ENCODE measurements at regions not wholly inside any gene's neighbourhood (a gene's known extent, or its start where the extent isn't known, plus 50 kb on each side); places are given as distances from the start of the nearest gene placed in this dataset.

- TF ChIP-seq, protein P1, sequence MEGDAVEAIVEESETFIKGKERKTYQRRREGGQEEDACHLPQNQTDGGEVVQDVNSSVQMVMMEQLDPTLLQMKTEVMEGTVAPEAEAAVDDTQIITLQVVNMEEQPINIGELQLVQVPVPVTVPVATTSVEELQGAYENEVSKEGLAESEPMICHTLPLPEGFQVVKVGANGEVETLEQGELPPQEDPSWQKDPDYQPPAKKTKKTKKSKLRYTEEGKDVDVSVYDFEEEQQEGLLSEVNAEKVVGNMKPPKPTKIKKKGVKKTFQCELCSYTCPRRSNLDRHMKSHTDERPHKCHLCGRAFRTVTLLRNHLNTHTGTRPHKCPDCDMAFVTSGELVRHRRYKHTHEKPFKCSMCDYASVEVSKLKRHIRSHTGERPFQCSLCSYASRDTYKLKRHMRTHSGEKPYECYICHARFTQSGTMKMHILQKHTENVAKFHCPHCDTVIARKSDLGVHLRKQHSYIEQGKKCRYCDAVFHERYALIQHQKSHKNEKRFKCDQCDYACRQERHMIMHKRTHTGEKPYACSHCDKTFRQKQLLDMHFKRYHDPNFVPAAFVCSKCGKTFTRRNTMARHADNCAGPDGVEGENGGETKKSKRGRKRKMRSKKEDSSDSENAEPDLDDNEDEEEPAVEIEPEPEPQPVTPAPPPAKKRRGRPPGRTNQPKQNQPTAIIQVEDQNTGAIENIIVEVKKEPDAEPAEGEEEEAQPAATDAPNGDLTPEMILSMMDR (IDR thresholded peaks at IDR 0.05; ENCODE audit: insufficient read depth, low read length), result no peak
- no peak for DNase-seq (ENCODE audit: low read depth)
These were observed 77.2 kb downstream of the HIF1AN start for GRCh38 chr10:100612601-100613595.

GRCh38 chr10:100613846-100614245 is 78.1 kb downstream of the HIF1AN start:
- DNase-seq (ENCODE audit: low read depth), result no peak
- no peak overlapping the region for H3K4me3 ChIP-seq (ENCODE audit: low read depth, low read length)
- TF ChIP-seq, protein P1 (IDR thresholded peaks at IDR 0.05; ENCODE audit: insufficient read depth, low read length), result no peak

More at GRCh38 chr10:100612601-100613595, 77.2 kb downstream of the HIF1AN start:
- no peak overlapping the region for H3K4me3 ChIP-seq (ENCODE audit: low read depth, low read length)

DNA sequence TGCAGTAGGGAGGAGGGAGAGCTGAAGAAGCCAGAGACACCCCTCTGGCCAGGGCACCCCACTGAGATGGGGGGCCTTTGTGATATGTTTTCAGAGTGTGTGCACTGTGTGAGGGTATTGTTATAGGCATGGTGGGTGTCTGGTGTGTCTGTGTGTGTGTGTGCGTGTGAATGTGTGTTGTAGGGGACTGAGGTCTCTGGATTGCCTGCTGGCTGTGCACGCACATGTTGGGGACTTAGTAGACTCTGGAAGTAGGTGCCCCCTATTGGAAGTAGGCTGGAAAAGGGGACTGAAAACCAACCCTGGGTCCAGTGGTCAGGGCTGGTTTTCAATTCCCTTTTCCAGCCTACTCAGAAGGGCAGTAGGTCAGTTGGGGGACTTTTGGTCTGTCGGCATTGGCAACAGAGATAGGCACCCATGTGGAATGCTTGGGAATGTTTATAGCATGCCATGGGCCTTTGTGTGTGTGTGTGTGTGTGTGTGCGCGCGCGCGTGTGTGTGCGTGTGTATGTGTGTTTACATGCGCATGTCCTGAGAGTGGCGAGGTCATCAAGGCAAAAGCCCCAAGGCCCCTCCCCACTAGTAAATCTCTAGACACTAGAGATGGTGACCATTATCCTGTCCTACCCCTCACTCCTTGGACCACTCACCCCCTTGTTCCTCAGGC is 78.8 kb downstream of the HIF1AN start:
- no peak for DNase-seq (ENCODE audit: low read depth)
- H3K4me3 ChIP-seq (ENCODE audit: low read depth, low read length), result no peak overlapping the region
- TF ChIP-seq, protein P1 (IDR thresholded peaks at IDR 0.05; ENCODE audit: insufficient read depth, low read length), result no peak

DNA sequence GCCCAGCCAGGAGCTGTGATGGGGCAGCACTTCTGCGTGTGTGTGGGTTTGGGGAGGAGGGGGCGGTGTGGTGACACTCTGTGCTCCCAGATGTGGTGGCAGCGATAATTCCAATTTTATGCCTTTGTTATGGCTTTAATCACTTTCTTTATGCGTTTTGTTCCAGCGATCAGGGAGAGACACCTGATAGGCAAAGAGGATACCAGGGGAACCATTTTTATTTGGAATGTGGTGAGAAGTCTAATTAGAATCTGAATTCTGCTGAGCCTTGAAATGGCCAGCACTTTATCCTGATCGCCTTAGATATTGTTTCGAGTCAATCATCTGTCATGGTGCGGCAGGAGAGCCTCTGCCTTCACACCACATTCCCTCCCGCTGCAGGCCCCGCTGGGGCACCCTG is 79.5 kb downstream of the HIF1AN start:
- TF ChIP-seq, protein P1 (IDR thresholded peaks at IDR 0.05; ENCODE audit: insufficient read depth, low read length), result no peak
- no peak overlapping the region for H3K4me3 ChIP-seq (ENCODE audit: low read depth, low read length)
- no peak for DNase-seq (ENCODE audit: low read depth)

DNA sequence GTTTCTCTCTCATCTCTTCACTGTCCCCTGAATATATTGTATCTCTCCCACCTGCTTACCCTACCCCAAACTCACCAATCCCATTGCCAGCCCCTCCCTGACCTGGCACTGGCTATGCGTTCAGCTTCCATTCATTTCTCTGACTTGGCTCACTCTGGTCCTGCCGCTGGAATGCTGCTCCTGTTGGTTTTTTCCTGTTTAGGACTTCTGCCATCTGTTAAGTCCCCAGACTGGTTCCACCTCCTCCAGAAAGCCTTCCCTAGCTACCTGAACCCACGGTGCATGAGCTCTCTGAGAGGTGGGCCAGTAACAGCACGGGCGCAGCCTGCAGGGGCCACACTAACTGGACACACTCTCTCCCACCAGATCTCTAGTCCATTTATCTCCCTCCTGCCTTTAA is 80.2 kb downstream of the HIF1AN start:
- no peak overlapping the region for H3K4me3 ChIP-seq (ENCODE audit: low read depth, low read length)
- DNase-seq (ENCODE audit: low read depth), result no peak
- TF ChIP-seq, protein P1 (IDR thresholded peaks at IDR 0.05; ENCODE audit: insufficient read depth, low read length), result no peak

DNA sequence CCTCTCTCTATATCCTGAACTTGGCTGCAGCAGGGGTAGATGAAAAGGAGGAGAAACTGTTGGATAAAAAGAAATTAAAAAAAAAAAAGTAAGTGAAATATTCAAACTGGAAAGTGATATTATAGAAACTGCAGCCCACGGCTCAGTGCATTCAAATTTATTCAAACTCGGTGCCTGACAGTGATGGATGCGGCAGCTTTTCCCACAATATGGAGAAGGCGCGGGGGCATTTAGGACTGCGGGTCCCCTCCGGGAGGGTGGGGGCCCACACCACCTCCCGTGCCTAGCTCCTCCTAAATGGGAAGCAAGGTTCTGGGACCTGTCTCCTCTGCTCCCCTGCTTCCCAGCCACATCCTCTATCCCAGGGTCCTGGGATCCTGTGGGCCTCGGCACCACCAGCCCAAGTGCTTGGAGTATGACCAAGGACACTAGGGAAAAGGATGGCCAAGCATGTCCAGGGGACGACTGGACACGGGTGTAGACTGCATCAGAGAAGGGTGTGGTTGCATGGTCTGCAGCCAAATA is 82.4 kb downstream of the HIF1AN start:
- TF ChIP-seq, protein P1 (IDR thresholded peaks at IDR 0.05; ENCODE audit: insufficient read depth, low read length), result no peak
- no peak overlapping the region for H3K4me3 ChIP-seq (ENCODE audit: low read depth, low read length)
- no peak for DNase-seq (ENCODE audit: low read depth)

Data from fibroblast of the aortic adventitia (primary cell).